Activated T-cell treated with anti-CD3 and anti-CD28 coated beads, Interleukin-2, amount 50 U/mL, for 1 hour (primary cell): ENCODE measurements at regions not wholly inside any gene's neighbourhood (a gene's known extent, or its start where the extent isn't known, plus 50 kb on each side); places are given as distances from the start of the nearest gene placed in this dataset.
"Not testable (repeated sequence)": the region's sequence is repeated elsewhere in the genome, so short reads cannot be mapped to it uniquely, and the experiment has no call there.

Experiments
- DNase-seq: peaks from one replicate; pipeline ENCODE4 v3.0.0-alpha.2; 2020

DNA sequence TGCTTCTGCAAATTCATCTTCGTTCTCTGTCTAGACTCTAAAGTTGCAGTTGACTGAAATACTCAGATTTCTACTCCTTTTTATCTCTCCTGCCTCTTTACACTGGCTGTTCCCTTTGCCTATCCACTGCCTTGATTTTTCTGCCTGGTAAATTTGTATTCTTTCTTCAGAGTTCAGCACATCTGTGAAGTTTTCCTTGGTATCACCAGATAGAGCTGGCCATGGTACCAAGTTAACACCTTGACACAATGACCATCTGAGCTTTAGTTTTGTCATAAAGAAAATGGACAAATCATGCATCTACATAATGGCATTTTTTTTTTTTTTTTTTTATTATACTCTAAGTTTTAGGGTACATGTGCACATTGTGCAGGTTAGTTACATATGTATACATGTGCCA is 143.0 kb downstream of the PPP1R3A start:
- DNase-seq: no peak

GRCh38 chr7:113775401-113775800 is 143.4 kb downstream of the PPP1R3A start:
- DNase-seq: no peak

DNA sequence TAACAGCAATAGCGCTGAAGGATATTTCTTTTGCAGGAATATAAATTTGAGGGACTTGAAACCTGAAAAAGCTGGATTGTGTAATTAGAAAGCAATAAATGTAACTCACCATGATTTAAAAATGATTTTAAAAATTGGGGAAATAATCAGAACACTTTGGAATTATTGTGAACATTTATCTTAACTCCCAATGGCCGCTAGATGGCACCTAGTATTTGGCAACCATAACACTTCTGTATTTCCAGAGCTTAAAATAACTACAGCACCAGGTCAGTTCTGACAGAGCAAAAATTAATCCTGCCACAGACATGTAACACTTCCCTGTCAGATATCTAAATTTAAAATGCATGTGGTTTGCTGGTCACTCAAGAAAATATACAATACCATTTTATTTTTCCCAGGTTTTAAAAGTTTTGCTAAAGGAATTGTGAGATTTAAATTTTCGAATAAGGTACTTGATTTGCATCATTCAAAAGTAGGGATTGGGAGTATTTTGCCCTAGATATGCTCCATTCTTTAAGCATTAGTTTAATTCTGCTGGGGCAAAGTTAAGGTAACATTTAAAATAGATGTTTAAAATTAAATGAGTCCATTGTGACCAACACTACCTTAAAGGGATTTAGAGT is 144.5 kb downstream of the PPP1R3A start:
- DNase-seq: no peak

DNA sequence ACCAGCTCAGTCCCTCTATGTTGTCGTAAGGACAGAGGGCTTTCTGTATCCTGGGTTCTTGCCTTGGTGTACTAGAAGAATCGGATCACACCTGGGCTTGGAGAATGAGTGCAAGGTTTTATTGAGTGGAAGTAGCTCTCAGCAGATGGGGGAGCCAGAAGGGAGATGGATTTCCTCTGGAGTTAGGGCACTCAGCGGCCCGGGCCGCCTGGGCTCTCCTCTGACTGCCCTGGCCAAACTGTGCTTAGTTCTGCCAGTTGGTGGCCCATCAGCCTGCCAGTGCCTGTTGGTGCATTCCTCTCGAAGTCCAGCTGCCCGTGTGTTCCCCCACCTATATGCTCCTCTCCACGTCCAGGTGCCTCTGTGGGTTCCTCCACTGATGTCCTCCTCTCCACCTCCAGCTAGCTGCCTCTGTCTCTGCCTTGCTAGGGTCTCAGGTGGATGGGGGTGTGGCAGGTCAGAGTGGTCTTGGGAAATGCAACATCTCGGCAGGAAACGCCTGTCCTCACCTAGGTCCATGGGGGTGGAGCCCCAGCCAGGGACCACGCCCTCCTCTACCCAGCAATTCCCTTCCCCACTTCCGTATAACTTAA is 148.6 kb downstream of the PPP1R3A start:
- no peak for DNase-seq

DNA sequence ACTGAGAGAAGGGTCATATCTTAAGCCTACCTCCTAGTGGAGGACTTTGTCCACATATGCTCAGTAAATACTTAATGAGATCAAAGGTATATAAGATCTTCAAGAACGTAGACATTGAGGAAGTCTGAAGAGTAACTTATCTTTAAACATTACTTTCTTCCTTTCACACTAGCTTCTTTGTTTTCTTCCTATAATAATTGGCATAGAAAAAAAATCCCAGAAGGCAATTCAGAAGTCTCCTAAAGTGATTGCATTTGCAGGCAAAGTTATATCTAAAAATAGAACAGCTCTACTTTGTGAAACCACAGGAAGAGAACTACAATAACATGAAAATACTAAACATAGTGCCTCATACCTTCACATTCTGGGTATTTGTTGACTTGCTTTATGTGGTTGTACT is 150.4 kb downstream of the PPP1R3A start:
- no peak for DNase-seq

DNA sequence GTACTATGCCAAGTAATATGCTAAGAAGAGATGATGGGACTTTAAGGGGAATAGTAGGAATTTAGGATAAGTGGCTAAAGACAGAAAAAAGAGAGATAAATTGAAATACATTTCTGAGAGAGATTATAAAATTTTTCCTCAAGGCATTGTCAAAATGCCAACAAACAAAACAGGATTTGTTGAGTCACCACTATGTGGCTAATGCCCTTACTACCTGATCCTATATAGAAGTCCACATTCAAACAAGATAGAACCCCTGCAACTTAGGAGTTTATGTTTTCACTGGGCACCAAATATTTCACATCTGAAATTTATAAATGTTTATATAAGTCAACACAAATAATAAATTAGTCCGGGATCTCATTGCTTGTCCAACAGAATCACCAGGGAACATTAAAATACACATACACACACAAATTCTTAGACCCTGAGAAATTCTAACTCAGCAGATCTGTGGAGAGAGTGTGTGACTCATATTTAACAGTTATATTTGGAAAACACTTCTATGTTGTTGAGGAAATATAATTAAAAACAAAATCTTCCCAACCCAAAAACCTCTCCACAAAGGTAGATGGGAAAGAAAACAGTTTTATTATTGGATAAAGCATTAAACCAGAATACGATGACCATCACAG is 154.3 kb downstream of the PPP1R3A start:
- no peak for DNase-seq

- DNase-seq: no peak
Observed at GRCh38 chr7:113763226-113763625, 155.6 kb downstream of the PPP1R3A start.

DNA sequence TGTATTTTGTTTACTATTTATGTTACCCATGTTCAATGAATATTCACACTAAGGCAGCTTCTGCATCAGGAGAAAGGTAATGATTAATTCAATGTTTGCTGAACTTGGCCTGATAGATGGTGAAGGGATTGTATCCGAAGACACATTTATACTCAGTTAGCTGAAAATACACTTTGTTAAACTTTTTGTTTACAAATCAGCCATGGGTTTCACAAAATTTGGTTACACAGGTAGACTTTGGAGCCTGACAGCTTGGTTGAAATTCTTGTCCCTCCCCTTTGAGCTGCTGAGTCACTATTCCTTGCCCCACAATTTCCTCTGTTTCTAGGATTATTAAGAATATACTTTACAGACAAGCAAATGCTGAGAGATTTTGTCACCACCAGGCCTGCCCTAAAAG is 162.6 kb downstream of the PPP1R3A start:
- DNase-seq: no peak

- no peak for DNase-seq
Observed at GRCh38 chr7:113752689-113753088, 166.1 kb downstream of the PPP1R3A start.

GRCh38 chr7:113752289-113752688 is 166.5 kb downstream of the PPP1R3A start:
- no peak for DNase-seq

DNA sequence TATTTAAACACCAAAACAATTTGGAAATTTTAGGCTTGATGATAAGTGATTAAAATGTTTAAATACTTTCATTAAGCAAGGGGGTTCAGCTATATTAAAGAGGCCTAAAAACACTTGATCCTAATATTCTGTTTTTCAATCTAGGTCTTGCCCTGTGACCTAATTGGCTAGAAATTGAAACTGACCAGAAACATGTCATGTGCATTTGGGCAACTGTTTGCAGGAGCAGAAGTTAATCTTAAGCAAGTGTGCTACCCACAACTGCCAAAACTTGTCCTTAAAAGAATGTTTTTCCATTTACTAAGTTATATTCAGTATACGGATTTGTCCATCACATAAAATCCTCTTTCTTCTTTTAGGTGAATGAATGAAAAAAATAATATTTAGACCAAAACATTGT is 167.3 kb downstream of the PPP1R3A start:
- DNase-seq: no peak

DNA sequence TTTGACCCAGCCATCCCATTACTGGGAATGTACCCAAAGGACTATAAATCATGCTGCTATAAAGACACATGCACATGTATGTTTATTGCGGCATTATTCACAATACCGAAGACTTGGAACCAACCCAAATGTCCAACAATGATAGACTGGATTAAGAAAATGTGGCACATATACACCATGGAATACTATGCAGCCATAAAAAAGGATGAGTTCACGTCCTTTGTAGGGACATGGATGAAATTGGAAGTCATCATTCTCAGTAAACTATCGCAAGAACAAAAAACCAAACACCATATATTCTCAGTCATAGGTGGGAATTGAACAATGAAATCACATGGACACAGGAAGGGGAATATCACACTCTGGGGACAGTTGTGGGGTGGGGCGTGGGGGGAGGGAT is 170.4 kb downstream of the PPP1R3A start:
- not testable (repeated sequence) for DNase-seq

DNA sequence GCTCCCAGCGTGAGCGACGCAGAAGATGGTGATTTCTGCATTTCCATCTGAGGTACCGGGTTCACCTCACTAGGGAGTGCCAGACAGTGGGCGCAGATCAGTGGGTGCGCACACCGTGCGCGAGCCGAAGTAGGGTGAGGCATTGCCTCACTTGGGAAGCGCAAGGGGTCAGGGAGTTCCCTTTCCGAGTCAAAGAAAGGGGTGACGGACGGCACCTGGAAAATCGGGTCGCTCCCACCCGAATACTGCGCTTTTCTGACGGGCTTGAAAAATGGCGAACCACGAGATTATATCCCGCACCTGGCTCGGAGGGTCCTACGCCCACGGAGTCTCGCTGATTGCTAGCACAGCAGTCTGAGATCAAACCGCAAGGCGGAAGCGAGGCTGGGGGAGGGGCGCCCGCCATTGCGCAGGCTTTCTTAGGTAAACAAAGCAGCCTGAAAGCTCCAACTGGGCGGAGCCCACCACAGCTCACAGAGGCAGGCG is 175.8 kb downstream of the PPP1R3A start:
- DNase-seq: not testable (repeated sequence)

DNA sequence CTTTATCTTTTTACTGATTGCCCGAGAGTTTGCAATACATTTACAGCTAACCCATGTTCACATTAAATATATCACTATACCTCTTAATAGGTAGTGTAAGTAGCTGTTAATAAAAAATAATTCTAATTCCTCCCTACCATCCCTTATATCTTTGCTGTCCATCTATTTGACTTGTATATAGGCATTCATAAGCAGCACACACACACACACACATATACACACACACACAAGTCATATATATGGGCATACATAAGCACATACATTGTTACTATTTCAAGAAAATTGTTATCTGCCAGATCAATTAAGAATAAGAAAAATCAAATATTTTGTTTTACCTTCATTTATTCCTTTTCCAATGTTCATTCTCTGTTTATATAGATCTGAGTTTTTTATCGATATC is 176.4 kb downstream of the PPP1R3A start:
- no peak for DNase-seq

- no peak for DNase-seq
Observed at GRCh38 chr7:113731571-113731970, 187.2 kb downstream of the PPP1R3A start.

- DNase-seq: no peak
Observed at GRCh38 chr7:113730309-113730955, 188.4 kb downstream of the PPP1R3A start.

- no peak for DNase-seq
Observed at GRCh38 chr7:113727486-113727885, 191.3 kb downstream of the PPP1R3A start.

GRCh38 chr7:113722006-113722405 is 196.8 kb downstream of the PPP1R3A start:
- DNase-seq: no peak

DNA sequence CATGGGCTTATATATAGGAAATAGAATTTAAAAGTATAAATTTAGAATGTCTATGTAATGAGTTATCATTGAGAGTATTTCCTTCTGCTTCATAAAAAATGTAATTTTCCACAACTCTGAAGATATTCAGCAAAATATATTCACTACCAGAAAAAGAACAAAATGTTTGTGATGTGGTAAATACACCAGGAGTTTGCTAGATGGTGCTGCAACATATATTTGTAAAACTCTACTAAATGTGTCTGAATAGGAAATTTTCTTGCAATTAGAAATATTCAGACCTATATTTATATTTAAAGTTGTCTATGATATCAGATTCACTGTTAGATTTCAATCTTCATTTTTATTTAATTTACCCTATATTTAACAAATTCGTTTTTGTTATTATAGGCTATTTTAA is 201.1 kb downstream of the PPP1R3A start:
- DNase-seq: no peak

- DNase-seq: no peak
Observed at GRCh38 chr7:113715981-113716856, 202.6 kb downstream of the PPP1R3A start.

GRCh38 chr7:113715262-113715661 is 203.5 kb downstream of the PPP1R3A start:
- DNase-seq: no peak

DNA sequence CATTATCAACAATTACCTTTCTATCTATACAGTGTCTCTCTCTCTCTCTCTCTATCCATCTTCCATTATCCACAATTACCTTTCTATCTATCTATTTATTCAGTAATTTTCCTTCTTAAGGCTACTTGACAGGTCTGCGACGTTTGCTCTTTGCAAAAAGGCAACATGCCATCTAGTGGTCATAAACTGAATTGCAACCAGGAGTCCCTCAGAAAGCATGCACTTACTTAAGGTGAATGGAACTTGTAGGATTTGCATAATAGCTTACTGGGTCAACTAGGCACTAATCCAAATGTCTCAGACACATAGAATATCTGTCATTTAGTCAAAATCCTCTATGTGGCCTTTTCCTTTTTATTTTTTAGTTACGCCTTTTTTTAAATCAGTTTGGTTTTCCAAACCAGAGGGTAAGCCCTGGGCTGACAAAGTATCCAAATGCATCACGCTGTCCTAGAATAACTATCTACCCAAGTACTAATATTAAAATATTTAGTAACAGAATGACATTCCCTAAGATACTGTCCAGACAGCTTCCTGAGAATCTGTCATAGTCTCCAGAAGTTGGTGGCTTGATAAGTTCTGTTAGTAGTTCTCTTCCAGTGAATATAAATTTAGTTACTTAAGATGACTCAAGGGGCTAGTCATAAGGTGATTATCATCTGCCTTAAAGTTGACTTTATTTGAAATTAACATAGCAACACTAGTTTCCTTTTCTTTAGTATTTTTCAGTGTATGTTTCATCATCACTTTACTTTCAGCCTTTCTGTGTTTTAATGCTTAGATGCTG is 208.3 kb downstream of the PPP1R3A start:
- DNase-seq: no peak
